Lower lobe of right lung (tissue), 2 donors: ENCODE measurements at regions not wholly inside any gene's neighbourhood (a gene's known extent, or its start where the extent isn't known, plus 50 kb on each side); places are given as distances from the start of the nearest gene placed in this dataset.

Experiments used
- ATAC-seq, 2 donors: fragments of 200-7000 bp; cut with Tn5 transposase; one replicate each; pipeline ENCODE4 v1.9.1; 2020 to 2022; ENCODE audit warnings: mild to moderate bottlenecking in 2 of 2, moderate library complexity in 2 of 2
- DNase-seq: peaks from one replicate; pipeline ENCODE4 v3.0.0-alpha.2; 2020
- H3K27ac ChIP-seq: fragments of 200-600 bp; one replicate; pipeline ENCODE4 v1.8.0; 2022
- H3K27me3 ChIP-seq: fragments of 200-600 bp; one replicate; pipeline ENCODE4 v1.8.0; 2022; ENCODE audit warnings: low read depth
- H3K36me3 ChIP-seq: fragments of 200-600 bp; one replicate; pipeline ENCODE4 v1.8.0; 2022; ENCODE audit warnings: mild to moderate bottlenecking
- H3K4me1 ChIP-seq: fragments of 200-600 bp; one replicate; pipeline ENCODE4 v1.8.0; 2022
- H3K4me3 ChIP-seq: fragments of 200-600 bp; one replicate; pipeline ENCODE4 v1.8.0; 2022; ENCODE audit warnings: mild to moderate bottlenecking
- H3K9me3 ChIP-seq: fragments of 200-600 bp; one replicate; pipeline ENCODE4 v1.8.0; 2022
- CTCF ChIP-seq: fragments of 200-600 bp; IDR thresholded peaks from one replicate; pipeline ENCODE4 v1.8.0; 2022; ENCODE audit warnings: antibody characterized with exemption, mild to moderate bottlenecking
- intact Hi-C: fragments of 100-400 bp; cut with DNase I; formaldehyde crosslinking; loops from one replicate; pipeline ENCODE4 v1.11.0; 2022
- donor health status: DM: no; HTN: yes; CAD: no; lungs with severe emphysema.

GRCh38 chr17:14670861-14671260 is 370.0 kb downstream of the HS3ST3B1 start:
- H3K4me3 ChIP-seq: no peak overlapping the region
- no peak overlapping the region for H3K27ac ChIP-seq
- no peaks in the 10 kb centered on the region for H3K36me3 ChIP-seq
- H3K9me3 ChIP-seq: no peaks in the 10 kb centered on the region
- no peak for ATAC-seq
- intact Hi-C loops: no loop called here
- no peak for DNase-seq
- no peaks in the 10 kb centered on the region for H3K4me1 ChIP-seq
- no peaks in the 10 kb centered on the region for H3K27me3 ChIP-seq
- no peak for TF ChIP-seq CTCF

DNA sequence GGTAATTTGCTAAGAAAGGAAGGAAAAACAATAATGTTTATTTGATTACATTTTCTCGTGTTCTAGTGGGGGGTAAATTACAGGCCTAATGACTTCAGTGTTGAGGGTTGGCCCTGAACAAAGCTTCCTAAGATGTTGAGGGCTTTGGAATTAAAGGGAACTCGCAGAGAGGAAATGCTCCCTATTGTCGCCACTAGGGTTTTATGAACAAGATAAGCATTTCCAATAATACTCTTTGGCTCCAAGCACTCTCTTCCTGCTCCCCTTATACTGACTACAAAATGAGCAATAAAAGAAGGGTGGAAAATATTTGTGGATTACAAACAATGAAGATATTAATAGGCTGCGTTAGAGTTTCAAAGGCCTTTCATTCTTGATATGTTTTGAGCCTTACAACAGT is 363.6 kb downstream of the HS3ST3B1 start:
- H3K36me3 ChIP-seq: no peaks in the 10 kb centered on the region
- DNase-seq (no peak), ATAC-seq (no peak)
- H3K9me3 ChIP-seq: no peaks in the 10 kb centered on the region
- H3K4me3 ChIP-seq: no peak overlapping the region
- no peaks in the 10 kb centered on the region for H3K27me3 ChIP-seq
- intact Hi-C loops: no loop called here
- H3K27ac ChIP-seq: no peak overlapping the region
- no peak for TF ChIP-seq CTCF
- no peaks in the 10 kb centered on the region for H3K4me1 ChIP-seq

DNA sequence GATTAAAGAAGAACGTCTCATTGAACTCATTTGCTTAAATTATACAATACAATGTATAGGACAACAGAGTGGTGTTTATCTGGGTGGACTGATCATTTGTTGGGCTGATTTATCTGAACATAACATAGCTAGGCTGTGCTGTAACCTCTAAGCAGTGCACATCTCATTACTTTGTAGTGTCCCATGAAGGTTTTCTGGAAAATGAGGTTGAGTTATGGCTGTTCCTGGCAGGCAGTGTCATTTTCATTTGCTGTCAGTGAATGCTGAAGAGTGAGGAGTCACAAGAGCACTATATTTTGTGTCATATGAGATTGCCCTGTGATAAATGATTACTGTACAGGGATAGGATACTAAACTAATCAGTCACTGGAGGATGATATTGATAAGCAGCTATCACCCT is 340.2 kb downstream of the HS3ST3B1 start:
- DNase-seq (no peak), ATAC-seq (no peak)
- intact Hi-C loops: no loop called here
- Histone ChIP-seq H3K9me3 (no peaks in the 10 kb centered on the region), H3K4me1 (no peaks in the 10 kb centered on the region), H3K36me3 (no peaks in the 10 kb centered on the region), H3K27ac (no peak overlapping the region), H3K4me3 (no peak overlapping the region), H3K27me3 (no peaks in the 10 kb centered on the region)
- TF ChIP-seq CTCF: no peak

GRCh38 chr17:14637260-14637659 is 336.4 kb downstream of the HS3ST3B1 start:
- H3K27ac ChIP-seq: no peak overlapping the region
- TF ChIP-seq CTCF: no peak
- DNase-seq (no peak), ATAC-seq (no peak)
- H3K27me3 ChIP-seq: no peaks in the 10 kb centered on the region
- intact Hi-C loops: no loop called here
- no peak overlapping the region for H3K4me3 ChIP-seq
- no peaks in the 10 kb centered on the region for H3K36me3 ChIP-seq
- H3K9me3 ChIP-seq: no peaks in the 10 kb centered on the region
- H3K4me1 ChIP-seq: no peaks in the 10 kb centered on the region

DNA sequence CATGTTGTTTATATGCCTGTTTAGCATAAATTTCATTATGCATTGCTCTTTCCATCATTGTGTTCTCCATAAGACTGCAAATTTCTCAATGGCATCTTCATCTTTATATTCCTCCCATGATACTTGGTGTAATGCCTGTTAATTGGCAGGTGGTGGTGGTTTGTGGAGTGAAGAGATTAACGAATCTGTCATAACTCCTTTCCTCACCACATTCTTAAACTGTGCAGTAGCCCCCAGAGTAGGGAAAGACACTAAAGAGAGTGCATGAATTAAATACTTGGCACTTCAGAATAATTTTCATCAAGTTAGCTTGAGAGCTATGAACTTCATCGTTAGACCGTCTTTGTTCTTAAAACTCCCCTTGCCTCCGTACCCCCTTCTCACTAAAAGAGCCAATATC is 329.7 kb downstream of the HS3ST3B1 start:
- TF ChIP-seq CTCF: no peak
- no peak overlapping the region for H3K27ac ChIP-seq
- H3K4me1 ChIP-seq: no peaks in the 10 kb centered on the region
- intact Hi-C loops: no loop called here
- no peaks in the 10 kb centered on the region for H3K27me3 ChIP-seq
- no peak for ATAC-seq
- H3K4me3 ChIP-seq: no peak overlapping the region
- DNase-seq: no peak
- no peaks in the 10 kb centered on the region for H3K9me3 ChIP-seq
- no peaks in the 10 kb centered on the region for H3K36me3 ChIP-seq

DNA sequence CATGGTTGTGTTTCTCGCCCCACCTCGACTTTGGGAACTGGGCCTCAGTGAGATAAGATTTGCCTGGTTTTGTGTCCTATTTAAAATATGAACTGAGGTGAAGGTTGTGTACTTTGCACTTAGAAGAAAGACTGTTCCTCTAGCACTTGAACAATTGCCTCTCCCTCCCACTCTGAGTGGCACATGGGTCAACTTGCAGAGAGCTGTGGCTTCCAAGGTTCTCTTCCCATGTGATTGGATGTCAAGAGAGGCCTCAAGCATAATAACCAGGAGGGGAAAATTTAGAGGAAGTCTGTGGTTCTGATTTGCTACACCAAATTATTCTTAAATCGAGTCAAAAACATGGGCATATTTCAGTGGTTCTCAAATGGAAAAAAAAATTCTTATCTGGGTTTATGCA is 329.2 kb downstream of the HS3ST3B1 start:
- no peaks in the 10 kb centered on the region for H3K4me1 ChIP-seq
- TF ChIP-seq CTCF: no peak
- intact Hi-C loops: no loop called here
- ATAC-seq (peak in 1 of 2 donors; percentile 29), DNase-seq (no peak)
- H3K27me3 ChIP-seq: no peaks in the 10 kb centered on the region
- no peak overlapping the region for H3K4me3 ChIP-seq
- no peaks in the 10 kb centered on the region for H3K9me3 ChIP-seq
- no peak overlapping the region for H3K27ac ChIP-seq
- H3K36me3 ChIP-seq: no peaks in the 10 kb centered on the region
